Osteoblast (primary cell): ENCODE measurements at regions not wholly inside any gene's neighbourhood (a gene's known extent, or its start where the extent isn't known, plus 50 kb on each side); places are given as distances from the start of the nearest gene placed in this dataset.
"Not testable (repeated sequence)": the region's sequence is repeated elsewhere in the genome, so short reads cannot be mapped to it uniquely, and the experiment has no call there.

ENCODE experiments used
- DNase-seq: peaks from one replicate; pipeline ENCODE4 v3.0.0; 2011; ENCODE audit warnings: low spot score, mixed read lengths; ENCODE audit not compliant: insufficient read length; ENCODE audit errors: missing footprints
- H2AFZ ChIP-seq: 2 replicates; pipeline ENCODE4 v1.6.0; 2011; ENCODE audit warnings: mild to moderate bottlenecking, low read length
- H3K27ac ChIP-seq: 2 replicates; pipeline ENCODE4 v1.5.1; 2011; ENCODE audit warnings: mild to moderate bottlenecking, low read depth, low read length, moderate library complexity
- H3K27me3 ChIP-seq: 2 replicates; pipeline ENCODE4 v1.6.0; 2012; ENCODE audit warnings: mild to moderate bottlenecking, control low read depth, inconsistent platforms, low read length, moderate library complexity; ENCODE audit not compliant: insufficient read depth
- H3K36me3 ChIP-seq: 2 replicates; pipeline ENCODE4 v1.5.1; 2011; ENCODE audit warnings: mild to moderate bottlenecking, low read length, control low read depth, moderate library complexity; ENCODE audit not compliant: insufficient read depth
- H3K4me1 ChIP-seq: 2 replicates; pipeline ENCODE4 v1.5.1; 2011; ENCODE audit warnings: mild to moderate bottlenecking, low read length, control low read depth, moderate library complexity; ENCODE audit not compliant: insufficient read depth
- H3K4me2 ChIP-seq: 2 replicates; pipeline ENCODE4 v1.6.0; 2011; ENCODE audit warnings: mild to moderate bottlenecking, low read length; ENCODE audit not compliant: insufficient read depth
- H3K4me3 ChIP-seq: fragments of 200-600 bp; sonication (generic); 3 replicates; pipeline ENCODE4 v1.5.1; 2012; ENCODE audit warnings: mild to moderate bottlenecking, low read length, inconsistent platforms; ENCODE audit not compliant: insufficient read depth
- H3K79me2 ChIP-seq: 2 replicates; pipeline ENCODE4 v1.6.0; 2012; ENCODE audit warnings: mild to moderate bottlenecking, low read length, control low read depth, inconsistent platforms; ENCODE audit not compliant: insufficient read depth
- H3K9me3 ChIP-seq: 2 replicates; pipeline ENCODE4 v1.5.1; 2011; ENCODE audit warnings: low read depth, low read length, control low read depth
- H4K20me1 ChIP-seq: 2 replicates; pipeline ENCODE4 v1.6.0; 2012; ENCODE audit warnings: mild to moderate bottlenecking, low read length, control low read depth; ENCODE audit not compliant: insufficient read depth

- not testable (repeated sequence) for H3K36me3 ChIP-seq, H4K20me1 ChIP-seq, H3K4me1 ChIP-seq, H2AFZ ChIP-seq, H3K27ac ChIP-seq, H3K4me2 ChIP-seq, H3K79me2 ChIP-seq, H3K9me3 ChIP-seq, H3K4me3 ChIP-seq, H3K27me3 ChIP-seq
- DNase-seq, result peak; percentile 6
These were observed 335.6 kb downstream of the CWH43 start for GRCh38 chr4:49321511-49322300.

GRCh38 chr4:49322610-49323572, 336.8 kb downstream of the CWH43 start:
- not testable (repeated sequence) for H3K27me3 ChIP-seq, H3K79me2 ChIP-seq, H3K36me3 ChIP-seq, DNase-seq, H4K20me1 ChIP-seq, H3K4me2 ChIP-seq, H3K9me3 ChIP-seq, H2AFZ ChIP-seq, H3K4me3 ChIP-seq, H3K4me1 ChIP-seq, H3K27ac ChIP-seq

- not testable (repeated sequence) for H3K4me1 ChIP-seq, H3K9me3 ChIP-seq, H3K79me2 ChIP-seq, H3K27ac ChIP-seq, H3K36me3 ChIP-seq, H3K4me3 ChIP-seq, H3K4me2 ChIP-seq, H2AFZ ChIP-seq, H4K20me1 ChIP-seq, H3K27me3 ChIP-seq, DNase-seq
These were observed 337.5 kb downstream of the CWH43 start for GRCh38 chr4:49323573-49323940.
